HG03460 (cell line): ENCODE measurements at regions not wholly inside any gene's neighbourhood (a gene's known extent, or its start where the extent isn't known, plus 50 kb on each side); places are given as distances from the start of the nearest gene placed in this dataset.

Experiments used
- ATAC-seq: cut with Tn5 transposase; IDR thresholded peaks from one replicate; pipeline ENCODE4 v1.9.1; 2021; ENCODE audit not compliant: unreplicated experiment

- ATAC-seq, result no peak
Measured at GRCh38 chr4:184942444-184943425, 75.6 kb upstream of the HELT start.

DNA sequence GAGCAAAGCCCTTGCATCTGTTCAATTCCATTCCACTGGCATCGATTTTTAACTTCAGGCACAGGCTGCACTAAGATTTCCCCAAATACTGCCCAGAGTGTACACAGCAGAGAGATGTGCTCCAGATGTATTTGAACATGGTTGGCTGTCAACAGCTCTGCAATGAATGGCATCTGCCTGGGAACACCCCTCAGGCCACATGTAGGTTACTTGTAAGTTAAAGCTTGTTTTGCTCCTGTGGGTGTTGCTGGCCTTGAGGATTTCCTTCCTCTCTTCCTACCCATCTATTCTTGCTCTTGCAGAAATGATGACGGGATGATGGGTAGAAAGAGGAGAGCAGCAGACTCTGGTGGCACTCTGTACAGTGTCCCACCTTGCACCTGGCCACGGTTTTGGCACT is 69.3 kb upstream of the HELT start:
- ATAC-seq, result no peak

DNA sequence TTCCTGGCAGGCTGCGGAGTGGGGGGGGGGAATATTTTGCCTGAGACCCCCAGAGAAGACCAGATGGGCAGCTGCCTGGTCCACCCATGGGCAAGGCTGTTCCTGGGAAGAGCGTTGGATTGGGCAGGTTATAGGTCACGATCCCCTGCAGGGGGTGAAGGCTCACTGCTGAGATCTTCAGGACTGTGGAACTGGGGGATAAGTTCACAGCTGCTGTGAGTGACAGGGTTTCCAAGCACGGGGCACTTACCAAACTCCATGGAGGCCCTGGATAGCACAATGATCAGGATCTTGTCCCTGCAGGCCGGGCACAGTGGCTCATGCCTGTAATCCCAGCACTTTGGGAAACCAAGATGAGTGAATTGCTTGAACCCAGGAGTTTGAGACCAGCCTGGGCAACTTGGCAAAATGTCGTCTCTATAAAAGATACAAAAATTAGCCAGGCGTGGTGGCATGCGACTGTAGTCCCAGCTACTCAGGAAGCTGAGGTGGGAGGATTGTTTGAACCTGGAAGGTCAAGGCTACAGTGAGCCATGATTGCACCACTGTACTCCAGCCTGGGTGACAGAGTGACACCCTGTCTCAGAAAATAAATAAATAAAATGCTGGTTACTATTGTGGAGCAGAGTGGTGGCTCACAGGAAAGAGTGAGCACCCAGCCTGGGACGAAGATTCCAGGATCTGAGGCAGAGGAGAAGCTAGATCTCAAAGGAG is 68.0 kb upstream of the HELT start:
- ATAC-seq, result no peak

DNA sequence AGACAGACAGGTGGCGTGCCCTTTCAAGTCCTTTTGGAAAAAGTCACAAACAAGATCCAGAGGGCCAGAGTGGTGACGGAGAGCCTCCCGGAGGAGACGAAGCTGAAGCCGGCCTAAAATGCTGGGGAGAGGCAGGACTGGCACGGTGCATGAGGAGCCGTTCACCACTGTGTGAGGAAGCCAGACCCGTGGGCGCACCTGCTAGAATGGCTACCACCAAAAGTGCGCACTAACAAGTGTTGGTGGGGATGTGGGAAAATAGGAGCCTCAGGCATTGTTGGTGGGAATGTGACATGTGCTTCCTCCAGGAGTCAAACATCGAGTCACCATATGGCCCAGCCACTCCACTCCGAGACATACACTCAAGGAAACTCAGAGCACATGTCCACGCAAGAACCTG is 67.4 kb upstream of the HELT start:
- ATAC-seq, result no peak

- no peak for ATAC-seq
Measured at GRCh38 chr4:184951668-184952160, 66.6 kb upstream of the HELT start.

DNA sequence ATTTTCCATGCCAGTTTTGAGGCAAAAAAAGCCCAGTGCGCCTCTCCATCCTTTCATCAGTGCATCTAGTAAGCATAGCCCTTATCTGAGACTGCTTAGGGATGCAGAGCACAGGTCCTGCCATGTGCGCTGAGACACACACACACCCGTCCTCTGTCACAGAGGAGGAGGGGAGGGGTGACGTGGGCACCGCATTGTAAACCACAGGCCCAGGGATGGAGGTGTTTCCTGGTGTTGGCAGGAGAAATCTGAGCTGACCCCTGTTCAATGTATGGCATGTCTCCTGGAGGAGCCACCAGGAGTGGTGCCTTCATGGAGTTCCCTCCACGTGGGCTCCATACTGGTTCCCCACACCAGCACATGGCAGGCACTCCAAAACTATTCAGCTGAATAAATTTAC is 65.8 kb upstream of the HELT start:
- no peak for ATAC-seq

DNA sequence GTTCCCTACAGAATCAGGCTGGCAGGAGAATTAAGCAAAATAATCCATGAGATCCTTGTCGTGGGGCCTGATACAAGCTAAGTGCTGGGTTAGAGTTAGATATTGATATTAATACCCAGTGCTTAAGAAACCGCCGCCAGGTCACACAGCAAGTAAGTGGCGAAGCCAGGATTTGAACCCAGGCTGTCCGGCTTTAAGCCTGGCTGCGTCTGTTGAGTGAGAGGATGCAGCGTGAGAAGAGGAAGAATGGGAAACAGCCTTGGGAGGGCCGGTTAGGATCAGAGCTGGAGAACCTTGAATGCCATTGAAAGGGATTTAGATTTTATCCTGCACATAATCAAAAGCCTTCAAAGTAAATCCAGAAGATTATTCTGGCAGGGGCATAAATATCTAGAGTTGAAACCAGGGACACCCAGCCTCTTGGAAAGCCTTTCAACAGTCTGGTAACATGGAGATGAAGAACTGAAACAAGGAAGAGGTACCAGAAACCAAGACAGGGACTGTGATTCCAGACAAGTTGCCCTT is 64.8 kb upstream of the HELT start:
- no peak for ATAC-seq

GRCh38 chr4:184953971-184954370 is 64.3 kb upstream of the HELT start:
- ATAC-seq, result no peak

DNA sequence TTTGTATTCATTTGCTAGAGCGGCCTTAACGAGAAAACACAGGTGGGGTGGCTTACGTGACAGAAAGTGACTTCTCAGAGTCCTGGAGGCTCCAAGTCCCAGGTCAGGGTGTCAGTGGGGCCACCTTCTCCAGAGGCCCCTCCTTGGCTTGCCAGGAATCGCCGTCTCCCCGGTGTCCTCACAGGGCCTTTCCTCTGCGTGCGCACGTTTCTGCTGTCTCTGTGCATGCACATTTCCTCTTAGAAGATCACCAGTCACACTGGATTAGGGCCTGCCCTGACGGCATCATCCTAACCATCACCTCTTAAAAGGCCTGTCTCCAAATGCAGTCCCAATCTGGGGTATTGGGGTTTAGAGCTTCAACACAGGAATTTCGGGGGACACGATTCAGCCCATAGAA is 63.8 kb upstream of the HELT start:
- no peak for ATAC-seq

DNA sequence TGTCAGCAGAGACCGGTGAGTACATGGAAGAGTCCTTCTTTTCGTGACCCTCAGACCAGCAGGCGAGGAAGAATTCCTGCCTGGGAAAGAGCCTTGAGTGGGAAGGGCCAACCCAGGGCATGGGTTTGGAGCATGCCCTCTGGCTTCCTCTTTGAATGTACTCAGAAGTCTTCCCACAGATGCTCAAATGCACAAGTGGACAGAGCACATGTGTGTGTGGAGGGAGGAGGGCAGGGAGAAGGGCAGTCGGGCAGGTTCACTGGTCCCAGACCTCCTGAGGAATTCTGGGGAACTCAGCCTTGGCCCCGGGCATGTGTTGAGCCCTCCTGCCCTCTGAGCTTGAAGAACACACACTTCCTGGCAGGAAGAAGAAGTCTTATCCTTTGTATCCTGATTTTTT is 63.2 kb upstream of the HELT start:
- ATAC-seq, result no peak

GRCh38 chr4:184955636-184956035 is 62.7 kb upstream of the HELT start:
- ATAC-seq, result peak; percentile 80

DNA sequence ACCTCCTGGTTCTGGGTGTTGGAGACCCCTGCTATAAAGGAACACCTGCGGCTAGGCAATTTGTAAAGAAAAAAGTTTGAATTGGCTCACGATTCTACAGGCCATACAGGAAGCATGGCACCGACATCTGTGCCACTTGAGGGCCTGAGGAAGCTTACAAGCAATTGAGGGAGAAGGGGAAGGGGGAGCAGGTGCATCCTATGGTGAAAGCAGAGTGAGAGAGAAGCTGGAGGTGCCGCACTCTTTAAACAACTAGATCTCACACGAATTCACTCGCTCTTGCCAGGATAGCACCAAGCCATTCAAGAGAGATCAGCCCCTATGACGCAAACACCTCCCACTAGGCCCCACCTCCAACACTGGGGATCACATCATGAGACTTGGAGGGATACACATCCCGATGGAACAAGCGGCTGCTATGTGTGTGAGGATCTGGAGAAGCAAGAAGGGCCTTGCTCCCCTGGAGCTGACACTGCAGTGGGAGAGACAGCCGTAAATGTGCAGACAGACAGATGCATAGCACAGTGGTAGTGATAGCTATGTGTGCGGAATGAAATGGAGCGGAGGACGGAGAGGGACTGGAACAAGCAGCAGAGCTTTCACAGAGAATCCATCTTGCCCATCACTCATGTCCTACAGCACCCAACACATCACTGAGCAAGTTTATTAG is 60.7 kb upstream of the HELT start:
- no peak for ATAC-seq

DNA sequence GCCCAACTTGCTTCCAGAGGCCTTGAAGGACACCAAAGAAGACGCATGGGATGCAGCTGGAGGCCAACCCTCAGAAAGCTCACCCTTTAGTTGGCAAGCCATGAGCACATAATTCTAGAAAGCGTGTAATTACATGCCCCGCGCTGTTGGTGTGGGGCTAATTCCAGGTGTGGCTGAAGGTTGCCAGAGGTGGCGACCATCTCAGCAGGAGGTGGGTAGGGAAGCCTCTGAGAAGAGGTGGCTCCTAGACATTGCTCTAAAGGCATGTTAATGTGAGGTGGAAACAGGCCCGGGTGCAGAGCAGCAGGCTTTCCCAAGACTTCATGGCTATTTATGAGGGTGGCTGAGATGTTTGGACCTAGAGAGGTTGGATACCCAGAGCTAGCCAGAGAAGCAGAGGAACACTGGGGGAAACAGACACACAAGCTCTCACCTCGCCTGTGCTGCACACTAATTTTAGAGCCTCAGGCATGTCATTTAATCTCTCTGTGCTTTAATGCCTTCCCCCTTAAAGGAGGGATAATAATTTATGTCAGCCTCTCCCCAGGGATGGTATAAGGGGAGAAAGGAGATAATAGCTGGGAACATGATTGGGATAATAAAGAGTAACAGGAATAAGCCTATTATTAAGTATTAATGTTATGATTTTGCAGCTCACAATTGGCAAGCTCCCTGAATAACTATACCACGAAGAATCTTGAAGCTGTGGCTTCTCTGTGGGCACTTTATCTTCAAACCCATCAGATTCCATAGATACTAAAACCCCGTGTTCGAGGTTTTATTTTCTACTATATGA is 60.0 kb upstream of the HELT start:
- ATAC-seq, result no peak

- no peak for ATAC-seq
Measured at GRCh38 chr4:184958923-184959210, 59.4 kb upstream of the HELT start.

DNA sequence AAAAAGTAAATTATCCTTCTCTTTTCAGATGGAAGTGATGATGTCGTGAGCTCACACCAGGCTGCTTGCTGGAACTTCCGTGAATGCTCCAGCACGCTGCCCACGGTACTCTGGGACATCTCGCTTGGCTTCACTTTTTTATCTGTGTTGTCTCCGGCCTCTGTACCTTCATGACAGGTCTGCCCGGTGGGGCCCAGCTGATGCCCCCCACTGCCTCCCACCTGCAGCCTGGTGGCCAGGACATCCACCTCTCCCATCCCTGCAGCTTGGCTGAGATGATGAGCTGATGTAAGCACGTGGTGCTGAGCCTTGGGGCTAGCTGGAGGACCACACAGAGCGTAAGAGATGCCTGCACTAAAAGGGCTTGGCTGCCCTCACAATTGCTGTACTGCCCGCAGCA is 59.0 kb upstream of the HELT start:
- ATAC-seq, result no peak

DNA sequence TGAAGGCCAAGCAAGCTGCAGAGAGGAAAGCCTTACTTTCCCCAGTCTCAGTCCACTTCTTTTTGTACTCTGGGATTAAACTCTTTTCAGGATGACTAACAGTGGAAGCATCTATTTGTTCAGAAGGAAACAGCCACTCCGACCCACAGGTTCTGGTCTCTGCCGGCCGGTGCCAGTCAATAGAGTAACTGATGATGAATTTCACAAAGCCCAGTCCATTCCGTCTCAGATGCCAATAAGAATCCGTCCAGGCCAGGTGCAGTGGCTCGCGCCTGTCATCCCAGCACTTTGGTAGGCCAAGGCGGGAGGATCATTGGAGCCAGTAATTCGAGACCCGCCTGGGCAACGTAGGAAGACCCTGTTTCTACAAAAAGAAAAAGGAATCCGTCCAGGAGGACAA is 58.5 kb upstream of the HELT start:
- ATAC-seq, result no peak

DNA sequence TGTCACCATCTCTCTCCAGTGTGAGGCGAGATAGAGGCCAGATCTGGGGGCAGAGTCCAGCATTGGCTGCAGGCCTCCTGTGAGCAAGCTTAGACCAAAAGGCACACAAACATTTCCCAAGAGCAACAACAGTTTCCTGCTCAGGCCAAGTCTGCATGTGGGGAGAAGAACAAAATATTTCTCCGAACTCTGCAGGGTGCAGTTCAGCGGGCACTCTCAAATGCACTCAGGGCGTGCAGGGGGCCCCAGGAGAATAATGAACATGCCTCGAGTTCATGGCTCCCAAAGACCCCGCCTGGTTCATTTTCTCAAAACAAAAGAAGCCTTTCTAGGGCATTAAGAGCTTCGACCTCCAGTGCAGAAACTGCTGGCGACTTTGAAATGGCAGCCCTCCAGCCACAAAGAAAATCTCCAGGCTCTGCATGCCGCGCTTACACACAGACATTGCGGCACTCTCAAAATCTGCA is 57.8 kb upstream of the HELT start:
- ATAC-seq, result no peak

GRCh38 chr4:184961660-184962059 is 56.6 kb upstream of the HELT start:
- ATAC-seq, result no peak

GRCh38 chr4:184962125-184962638 is 56.1 kb upstream of the HELT start:
- no peak for ATAC-seq
